A549 (cell line): ENCODE measurements at regions not wholly inside any gene's neighbourhood (a gene's known extent, or its start where the extent isn't known, plus 50 kb on each side); places are given as distances from the start of the nearest gene placed in this dataset.

Experiments
- POLR2A ChIP-seq: IDR thresholded peaks from 2 replicates; pipeline ENCODE4 v1.6.1; 2012; ENCODE audit warnings: mild to moderate bottlenecking, low read length
- ZNF302 ChIP-seq: fragments of 250-450 bp; sonication (Bioruptor Pico); IDR thresholded peaks from 2 replicates; pipeline ENCODE4 v1.9.0; 2021; ENCODE audit warnings: inconsistent platforms, mild to moderate bottlenecking, moderate library complexity

DNA sequence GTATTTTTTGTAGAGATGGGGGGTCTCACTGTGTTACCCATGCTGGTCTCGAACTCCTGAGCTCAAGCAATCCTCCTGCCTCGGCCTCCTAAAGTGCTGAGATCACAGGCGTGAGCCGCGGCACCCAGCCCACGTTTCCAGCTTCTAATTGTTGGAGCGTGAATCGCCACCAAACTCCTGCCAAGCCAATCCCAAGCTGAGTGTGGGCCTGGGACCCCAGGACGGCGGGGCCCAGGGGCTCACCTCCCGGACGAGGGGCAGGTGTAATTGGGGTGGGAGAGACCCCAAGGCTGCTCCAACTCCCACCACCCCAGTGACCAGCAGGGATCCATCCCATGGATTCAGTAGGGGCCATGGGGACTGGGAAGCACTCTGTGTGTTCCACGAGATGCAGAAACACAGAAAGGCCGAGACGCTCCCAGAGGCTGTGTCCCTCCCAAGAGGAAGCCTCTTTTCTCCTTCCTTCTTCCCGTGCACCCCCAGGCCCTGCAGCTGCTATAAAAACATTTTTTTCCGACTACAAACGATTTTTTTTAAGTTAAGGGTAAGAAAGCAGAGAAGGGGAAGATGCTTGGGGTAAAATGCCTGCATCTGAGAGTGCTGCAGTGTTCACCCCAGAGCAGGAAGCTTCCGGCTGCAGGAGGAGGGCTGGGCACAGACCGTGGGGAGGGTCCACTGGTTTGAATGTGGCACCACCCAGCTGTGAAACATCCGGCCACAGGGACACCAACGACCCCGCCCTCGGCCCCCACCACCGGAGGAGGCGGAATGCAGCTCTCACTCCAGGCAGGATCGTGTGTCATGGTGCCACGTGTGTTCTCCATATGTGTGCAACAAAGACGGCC is 76.5 kb downstream of the MICALL2 start:
- TF ChIP-seq POLR2A (no peak), ZNF302 (CRISPR knock-in tag) (no peak)
